Renal pelvis (tissue), 1 donor: ENCODE measurements at regions not wholly inside any gene's neighbourhood (a gene's known extent, or its start where the extent isn't known, plus 50 kb on each side); places are given as distances from the start of the nearest gene placed in this dataset.

Experiments
- DNase-seq: peaks from one replicate; pipeline ENCODE4 v3.0.0-alpha.2; 2013

DNA sequence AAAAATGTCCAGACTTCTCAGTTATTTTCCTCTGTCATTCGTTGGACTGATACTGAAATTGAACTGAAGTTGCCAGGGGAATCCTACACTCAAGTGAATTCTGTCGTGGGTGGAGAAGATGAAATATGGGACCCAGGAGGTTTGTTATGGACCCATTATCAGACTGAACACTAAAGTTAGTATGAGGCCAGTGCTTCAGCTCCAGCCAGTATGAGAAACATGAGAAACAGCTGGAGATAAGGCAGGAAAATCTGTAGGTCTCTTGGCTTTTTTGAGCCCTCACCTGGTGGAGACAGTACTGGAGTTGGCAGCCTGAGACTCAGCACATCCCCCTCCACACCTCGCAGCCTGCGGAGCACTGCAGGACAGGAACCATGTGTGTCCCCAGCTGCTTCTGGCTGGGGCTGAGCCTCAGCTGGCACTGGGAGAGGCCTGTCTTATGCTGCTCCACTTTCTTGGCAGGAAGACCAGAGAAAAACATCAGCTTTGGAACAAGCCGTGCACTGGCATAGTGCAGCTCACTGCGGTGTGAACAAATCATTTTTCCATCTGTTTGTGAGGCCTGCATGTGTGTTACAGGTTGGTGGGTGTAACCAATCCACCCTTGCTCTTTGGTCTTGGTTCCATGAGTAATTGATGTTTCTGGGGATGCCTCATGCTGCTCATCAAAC, 641.0 kb downstream of the FGF9 start:
- DNase-seq = no peak

DNA sequence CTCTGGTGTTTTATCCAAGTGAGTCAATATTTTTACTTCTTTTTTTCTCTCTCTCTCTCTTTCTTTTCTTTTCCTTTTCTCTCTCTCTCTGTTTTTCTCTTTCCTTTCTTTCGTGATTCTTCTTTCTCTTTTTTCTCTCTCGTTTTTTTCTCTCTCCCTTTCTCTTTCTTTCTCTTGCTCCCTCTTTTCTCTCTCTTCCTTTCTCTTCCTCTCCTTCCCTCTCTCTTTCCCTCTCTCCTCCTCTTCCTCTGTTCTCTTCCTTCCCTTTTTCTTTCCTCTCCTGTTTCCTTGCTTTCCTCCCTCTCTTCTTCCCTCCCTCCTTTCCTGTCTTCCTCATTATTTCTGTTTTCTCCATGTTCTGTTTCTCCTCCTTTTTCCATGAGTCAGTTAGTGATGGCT, 641.5 kb downstream of the FGF9 start:
- no peak for DNase-seq

DNA sequence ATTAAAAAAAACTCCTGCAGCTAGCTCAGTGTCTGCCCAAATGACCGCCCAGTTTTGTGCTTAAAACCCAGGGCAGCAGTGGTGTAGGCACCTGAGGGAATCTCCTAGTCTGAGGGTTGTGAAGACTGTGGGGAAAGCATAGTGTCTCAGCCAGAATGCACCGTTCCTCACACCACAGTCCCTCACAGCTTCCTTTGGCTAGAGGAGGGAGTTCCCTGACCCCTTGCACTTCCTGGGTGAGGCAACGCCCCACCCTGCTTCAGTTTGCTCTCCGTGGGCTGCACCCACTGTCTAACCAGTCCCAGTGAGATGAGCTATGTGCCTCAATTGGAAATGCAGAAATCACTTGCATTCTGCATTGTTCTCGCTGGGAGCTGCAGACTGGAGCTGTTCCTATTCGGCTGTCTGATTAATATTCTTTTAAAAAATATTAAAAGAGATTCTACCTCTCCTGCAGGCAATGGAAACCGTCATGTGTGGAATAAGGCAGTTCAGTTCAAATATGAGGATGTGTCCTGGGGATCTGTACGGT, 645.7 kb downstream of the FGF9 start:
- no peak for DNase-seq

DNA sequence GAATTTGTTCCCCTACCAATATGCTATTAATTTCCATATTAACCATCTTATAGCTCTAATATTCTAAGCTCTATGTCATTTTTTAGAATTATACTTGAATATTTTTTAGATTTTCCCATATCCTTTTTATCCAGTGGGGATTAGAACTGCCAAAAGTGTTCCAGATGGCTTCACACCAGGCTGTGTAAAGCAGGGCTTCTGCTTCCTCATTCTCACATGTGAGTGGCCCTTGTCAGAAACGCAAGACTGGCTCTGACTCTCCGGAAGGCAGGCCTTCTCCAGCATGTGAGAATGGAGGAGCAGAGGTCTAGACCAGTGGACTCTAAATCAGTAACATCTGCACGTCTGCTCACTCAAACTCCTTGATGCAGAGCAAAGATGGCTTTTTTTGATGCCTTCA, 650.1 kb downstream of the FGF9 start:
- DNase-seq = no peak

DNA sequence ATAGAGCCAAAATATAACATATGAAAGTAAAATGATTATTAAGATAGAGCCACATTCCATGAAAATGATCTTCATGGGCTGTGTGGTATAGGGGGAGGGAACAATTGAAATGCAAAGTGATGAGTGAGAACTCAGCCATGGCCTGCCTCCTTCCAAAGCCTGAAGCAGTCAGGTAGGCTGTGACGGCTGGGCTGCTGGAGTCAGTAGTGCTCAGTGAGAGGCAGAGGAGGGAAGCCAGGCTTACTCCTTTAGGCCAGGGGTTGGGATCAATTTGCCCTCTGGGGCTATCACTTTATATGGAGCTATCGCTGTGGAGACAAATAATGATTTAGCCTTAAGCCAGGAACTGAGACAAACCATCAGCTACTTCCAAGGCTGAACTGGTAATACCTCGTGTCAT, 654.9 kb downstream of the FGF9 start:
- DNase-seq = no peak

DNA sequence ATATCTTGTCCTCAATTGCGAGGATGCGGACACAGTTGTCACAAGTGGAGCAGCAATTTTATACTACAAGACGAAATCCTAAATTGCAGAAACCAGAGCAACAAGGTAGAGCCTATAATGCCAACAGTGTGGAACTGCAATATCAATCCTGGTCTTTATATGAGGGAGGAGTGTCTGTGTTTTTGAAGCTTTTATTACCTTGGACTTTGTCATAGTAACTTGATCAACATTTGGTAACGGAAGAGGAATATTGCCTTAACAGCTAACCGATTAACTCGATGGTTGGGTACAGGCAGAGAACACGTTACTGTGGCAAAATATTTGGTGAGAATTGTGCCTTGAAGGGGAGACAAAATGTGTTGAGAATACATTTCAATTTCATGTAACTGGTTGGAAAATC, 661.5 kb downstream of the FGF9 start:
- no peak for DNase-seq

DNA sequence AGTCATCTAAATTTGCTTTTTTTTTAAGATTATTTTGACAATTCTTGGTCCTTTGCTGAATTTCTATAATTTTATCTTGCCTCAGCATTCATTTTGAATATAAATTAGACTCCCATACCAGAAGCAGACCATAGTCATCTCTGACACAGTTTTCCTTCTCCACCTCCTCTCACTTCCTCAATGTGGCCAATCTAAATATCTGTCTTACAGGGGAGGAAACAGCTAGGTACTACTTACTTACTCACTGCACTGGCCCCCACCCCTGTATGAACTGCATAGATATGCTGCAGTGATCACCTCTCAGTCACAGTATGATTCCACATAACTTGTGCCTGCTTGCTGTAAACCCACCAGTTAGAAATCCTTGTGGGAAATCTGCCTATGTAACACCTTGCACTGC, 665.6 kb downstream of the FGF9 start:
- DNase-seq = no peak

DNA sequence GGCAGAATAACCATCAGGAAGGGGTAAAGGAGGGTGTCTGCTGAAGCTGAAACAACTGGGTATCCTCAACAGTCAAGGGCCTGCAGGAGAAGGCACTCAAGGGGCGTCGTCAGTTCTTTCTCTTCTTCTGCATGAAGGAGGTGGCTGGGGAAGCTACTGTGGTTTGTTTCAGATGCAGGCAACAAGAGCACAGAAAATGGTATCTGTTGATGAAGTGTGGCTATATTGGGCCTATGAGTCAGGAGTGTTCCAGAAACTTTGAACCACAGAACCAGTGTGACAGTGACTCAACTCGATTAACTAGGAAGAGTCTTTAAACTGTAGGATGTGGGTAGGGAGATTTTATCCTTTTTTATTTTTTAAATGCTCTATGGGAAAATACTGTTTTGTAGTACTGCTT, 686.3 kb downstream of the FGF9 start:
- DNase-seq = no peak

DNA sequence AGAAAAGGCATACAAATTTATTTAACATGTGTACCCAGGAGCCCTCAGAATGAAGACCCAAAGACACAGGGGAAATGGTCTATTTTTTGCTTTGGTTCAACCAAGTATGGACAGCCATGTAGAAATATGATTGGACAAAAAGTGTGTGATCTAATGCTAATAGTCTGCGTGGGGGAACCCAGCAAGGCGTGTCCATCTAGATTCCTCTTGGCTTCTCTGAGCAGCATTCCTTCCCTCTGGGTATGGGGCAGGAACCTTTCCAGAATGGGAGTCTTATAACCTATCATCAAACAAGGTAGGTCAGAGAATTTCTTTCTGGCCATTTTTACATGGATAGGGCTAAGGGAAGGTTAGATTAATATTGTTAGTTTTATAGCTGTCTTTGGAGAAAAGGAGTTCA, 698.2 kb downstream of the FGF9 start:
- no peak for DNase-seq

DNA sequence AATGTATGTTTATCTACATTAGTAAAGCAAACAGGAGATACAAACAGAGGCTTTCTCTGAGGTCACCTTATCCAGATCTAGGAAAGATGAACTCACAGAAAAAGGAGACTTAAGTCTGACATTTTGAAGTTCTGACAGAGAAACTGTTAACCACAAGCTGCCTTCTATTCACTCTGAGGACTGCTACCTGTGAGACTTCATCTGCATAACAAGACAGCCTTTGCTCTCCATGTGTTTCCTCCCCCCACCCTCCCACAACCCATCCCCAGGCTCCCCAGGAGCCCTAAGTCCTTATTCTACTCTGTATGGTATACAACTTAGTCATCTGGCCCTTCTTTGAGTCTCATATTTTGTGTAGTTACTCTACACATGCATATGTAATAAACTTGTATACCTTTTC, 699.0 kb downstream of the FGF9 start:
- no peak for DNase-seq

DNA sequence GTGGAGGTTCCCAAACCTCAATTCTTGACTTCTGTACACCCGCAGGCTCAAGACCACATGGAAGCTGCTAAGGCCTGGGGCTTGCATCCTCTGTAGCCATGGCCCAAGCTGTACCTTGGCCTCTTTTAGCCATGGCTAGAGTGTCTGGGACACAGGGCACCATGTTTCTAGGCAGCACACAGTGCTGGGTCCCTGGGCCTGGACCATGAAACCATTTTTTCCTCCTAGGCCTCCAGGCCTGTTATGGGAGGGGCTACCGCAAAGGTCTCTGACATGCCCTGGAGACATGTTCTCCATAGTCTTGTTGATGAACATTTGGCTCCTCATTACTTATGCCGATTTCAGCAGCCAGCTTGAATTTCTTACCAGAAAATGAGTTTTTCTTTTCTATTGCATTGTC, 701.4 kb downstream of the FGF9 start:
- no peak for DNase-seq

DNA sequence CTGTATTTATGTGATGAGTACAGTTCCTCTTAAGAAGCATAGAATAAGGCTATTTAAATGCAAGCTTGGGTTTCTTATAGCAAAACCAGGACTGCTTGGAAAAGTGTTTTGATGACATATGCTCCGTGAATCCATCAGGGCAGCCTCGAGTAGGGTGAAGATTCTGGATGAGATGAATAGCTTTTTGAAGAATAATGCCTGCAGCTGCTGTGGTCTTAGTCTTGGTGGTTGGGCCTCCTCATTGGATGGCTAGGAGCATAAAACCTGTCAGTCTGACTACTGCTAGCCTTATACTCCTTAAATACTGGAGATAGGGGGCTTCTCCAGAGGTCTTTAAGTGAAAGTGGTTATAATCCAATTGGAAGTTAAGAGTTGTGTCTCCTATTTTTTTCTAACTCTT, 704.3 kb downstream of the FGF9 start:
- DNase-seq = no peak

DNA sequence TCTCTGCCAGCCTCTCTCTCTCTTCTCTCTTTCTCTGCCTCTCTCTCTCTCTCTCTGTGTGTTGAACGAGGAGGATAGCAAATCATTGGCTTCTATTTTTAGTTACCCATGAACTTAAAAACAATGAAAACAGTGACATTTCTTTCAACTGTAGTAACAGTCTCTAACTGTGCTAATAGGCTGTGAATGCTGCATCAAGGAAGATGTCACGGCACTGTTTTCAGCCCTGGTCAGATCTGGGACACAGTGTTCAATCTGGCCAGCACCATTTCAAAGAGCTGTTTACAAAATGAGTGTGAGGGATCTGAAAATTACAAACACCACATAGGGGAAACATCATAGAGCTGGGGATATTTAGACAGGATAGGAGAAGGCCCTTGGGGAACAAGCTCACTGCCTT, 717.0 kb downstream of the FGF9 start:
- DNase-seq = no peak

DNA sequence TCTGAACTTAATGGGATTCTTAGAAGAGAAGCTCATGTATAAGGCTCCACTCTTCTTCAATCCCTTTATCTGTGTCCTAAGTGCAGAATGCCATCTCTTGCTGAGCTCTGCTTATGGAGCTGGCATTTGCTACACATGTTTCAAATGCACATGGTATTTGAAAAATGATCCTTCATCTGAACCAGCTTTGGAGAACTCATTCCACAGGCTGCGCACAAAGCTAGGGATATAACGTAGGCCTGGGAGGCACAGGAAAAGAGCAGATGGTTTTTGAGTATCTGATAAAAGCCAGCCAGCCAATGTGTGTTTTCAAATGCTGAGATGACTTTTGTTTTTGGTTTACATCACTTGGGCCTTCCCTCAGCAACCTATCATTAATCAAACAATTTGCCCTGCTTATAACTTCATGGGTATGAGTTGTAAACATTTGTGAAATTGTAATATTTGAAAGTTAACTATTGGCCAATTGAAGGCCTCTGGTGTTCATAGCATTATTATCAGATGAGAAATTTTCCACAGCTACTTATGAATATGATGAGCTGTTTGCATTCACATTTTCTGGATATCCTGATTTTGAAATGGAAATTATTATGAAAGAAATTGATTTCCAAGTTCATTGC, 729.0 kb downstream of the FGF9 start:
- no peak for DNase-seq

DNA sequence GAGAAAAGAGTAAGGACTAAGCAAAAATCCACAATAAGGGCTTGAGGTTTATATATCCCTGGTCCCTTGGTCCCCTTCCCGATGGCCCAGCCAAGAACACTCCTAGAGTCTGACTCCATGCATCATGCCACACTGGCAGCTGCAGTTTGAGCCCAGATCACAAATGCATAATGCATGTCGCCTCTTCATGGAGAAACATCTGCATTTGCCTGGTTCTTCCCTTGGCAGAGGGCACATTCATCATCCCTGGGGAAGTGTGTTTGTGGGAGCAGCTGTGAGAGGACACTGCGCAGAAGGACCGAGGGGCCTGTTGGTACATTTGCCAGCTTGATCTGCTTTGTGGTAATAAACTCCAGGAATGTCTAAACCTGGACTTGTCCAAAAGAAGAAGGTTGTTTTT, 731.8 kb downstream of the FGF9 start:
- no peak for DNase-seq

DNA sequence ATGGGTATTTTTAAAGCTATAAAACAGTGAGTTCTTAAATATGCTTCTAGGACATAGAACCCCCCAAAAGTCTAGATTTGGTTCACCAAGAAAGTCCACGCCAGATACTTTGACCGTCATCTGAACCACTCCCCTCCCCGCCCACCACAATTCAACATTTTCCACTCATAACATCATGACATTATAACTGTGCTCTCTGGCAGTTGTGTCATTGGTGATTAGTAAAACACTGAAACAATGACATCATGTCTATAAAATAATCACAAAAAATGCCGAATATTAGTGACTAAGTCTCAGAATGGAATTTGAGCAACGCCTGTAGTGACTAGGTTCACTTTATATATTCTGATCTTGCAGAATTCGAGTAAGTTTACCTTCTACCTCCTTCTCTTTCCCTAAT, 732.3 kb downstream of the FGF9 start:
- DNase-seq = no peak

DNA sequence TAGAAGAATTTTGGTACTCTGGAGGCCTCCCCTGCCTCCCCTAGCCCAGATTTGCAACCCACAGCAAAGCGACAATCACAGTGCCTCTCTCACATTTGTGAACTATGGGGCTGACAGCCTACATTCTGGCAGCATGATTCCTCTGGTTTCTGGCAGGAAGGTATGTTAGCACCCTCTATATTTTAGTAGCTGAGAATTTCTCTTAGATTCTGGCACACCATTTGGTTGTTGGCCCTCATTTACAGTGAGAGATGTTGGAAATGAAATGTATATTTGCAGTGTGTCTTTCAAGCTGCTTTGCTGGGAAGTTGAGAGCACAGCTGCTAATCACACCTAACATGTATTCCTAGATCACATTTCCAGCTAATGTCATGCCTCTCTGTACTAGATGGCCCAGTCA, 735.0 kb downstream of the FGF9 start:
- DNase-seq = no peak

DNA sequence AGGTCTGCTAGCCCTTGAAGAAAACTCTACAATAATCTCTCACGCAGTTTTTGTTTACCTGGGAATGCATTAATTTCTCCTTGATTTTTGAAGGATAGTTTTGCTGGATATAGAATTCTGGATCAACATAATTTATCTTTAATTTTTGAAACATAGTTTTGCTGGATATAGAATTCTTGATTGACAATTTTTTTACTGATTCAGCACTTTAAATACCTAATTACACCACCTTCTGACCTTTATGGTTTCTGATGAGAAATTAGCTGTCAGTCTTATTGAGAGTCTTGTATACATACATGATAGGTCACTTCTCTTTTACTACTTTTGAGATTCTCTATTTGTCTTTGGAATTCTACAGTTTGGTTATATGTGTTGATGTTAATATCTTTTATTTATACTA, 741.6 kb downstream of the FGF9 start:
- no peak for DNase-seq

DNA sequence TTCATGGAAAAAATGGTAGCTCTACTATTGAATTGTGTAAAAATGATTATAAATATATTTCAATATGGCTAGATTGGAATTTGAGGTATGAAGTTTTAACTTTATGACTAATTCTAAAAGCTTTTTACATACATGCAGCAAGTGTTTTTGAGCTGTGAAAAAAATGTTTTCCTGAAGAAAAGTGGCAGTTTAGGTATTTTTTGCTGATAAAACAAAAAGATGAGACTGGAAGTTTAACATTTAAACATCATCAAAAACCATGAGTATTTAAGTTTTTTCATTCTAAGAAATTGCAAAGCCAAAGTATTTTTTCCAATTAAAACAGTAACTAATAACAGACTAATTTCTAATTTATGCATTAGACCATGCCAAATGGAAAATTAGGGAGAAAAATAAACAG, 751.1 kb downstream of the FGF9 start:
- no peak for DNase-seq

DNA sequence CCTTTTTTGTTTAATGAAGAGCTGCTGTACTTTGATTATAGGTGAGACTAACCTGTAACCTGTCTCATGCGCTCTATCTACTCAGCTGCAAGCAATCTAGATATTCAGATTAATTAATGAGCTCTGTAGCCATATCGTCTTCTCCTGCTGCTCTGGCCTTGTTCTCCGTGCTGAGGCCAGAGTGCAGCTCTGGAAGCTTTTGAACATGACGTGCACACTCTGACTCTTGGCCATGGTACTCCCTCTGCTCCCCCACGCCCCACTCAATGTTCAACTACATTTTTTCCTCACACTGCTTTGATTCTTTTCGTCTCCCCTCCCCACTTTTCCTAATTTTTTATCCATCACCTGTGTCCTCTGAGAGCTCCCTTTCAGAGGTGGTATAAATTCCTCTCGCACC, 751.8 kb downstream of the FGF9 start:
- DNase-seq = no peak

DNA sequence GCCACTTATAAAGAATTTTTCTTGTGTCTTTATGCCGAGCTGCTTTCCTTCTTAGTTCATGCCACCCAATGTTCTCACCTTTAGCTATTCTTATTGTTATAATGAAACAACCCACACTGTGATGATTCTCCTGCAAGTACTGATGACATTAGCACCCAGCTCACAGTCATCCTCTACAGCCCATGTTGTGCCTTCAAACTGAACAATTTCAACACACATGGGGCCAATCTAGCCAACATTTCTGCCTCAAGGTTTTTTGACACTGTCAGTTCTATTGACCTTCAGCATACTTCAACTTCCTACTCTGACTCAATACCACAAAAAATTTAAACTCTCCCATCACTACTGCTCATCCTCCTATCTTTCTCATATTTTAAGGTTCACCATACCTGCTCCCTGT, 752.4 kb downstream of the FGF9 start:
- no peak for DNase-seq

DNA sequence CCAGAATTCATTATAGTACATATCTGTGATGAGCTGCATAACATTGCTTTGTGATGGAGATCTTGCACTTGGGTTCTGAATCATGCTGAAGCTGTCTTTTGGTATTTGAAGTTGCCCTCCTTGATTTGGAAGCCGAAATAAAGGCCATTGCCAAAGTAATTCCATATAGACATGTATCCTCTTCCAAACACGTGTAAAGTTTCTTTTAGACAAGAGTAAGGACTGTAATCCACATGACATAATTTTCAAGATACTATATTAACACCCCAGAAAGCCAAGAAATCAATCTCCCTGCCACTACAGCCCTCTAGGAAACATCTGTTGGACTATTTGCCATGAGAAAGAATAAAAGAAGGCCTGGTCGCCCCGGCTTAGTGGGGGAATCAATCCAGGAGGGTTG, 754.2 kb downstream of the FGF9 start:
- no peak for DNase-seq

DNA sequence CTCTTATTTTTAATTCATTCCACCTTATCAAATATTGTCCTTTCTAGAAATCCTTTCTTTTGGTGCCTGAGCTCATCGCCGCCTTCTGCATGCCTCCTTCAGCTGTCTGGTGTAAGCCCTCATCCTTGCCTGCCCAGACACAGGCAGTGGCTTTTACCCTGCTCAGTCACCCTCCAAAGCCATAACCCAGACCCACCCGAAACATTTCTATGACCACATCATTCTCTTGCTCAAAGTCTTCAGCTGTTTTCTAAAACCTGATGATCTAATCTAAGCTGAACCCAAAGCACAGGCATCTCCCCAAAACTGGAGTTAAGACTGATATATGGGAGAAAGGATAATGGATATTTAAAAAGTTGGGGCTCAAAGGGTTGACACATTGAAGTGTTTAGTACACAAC, 753.7 kb upstream of the SGCG start:
- no peak for DNase-seq

DNA sequence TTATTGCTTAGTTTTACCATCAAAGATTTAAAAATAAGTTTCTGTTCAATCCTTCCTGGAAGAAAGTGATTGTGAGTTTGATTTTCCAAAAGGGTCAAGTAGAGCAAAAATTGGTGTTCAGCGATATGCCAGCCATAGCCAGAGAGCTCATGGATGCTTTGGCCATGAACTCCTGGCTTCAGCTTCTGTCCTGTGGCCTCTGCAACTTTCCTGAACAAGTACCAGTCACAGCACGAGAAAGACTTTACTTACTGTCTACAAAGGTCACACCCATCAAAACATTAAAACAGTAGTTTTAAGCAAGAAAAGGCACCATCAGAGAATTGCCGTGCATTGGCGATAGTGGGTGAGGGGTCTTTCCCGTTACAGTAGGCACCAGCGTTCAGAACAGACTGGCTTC, 753.0 kb upstream of the SGCG start:
- no peak for DNase-seq
